K562 (cell line): ENCODE measurements at regions not wholly inside any gene's neighbourhood (a gene's known extent, or its start where the extent isn't known, plus 50 kb on each side); places are given as distances from the start of the nearest gene placed in this dataset.

Experiments
- BDP1 ChIP-seq: IDR thresholded peaks from 3 replicates; pipeline ENCODE4 v1.6.1; 2011; ENCODE audit not compliant: insufficient read length, insufficient read depth
- GABPA ChIP-seq: fragments of 200-800 bp; sonication (Bioruptor generic); conservative IDR thresholded peaks from 2 replicates; pipeline ENCODE4 v1.6.1; 2016; ENCODE audit warnings: low read depth, missing genetic modification characterization, missing compliant biosample characterization
- SIX5 ChIP-seq, 2 experiments: IDR thresholded peaks; 2 replicates each; pipeline ENCODE4 v1.6.1; 2011; ENCODE audit warnings: low read length in 2 of 2, borderline replicate concordance in 1 of 2, low read depth in 1 of 2, mild to moderate bottlenecking in 1 of 2, moderate library complexity in 1 of 2; ENCODE audit not compliant: insufficient read depth in 1 of 2
- TGIF2 ChIP-seq: sonication (generic); formaldehyde crosslinking; IDR thresholded peaks from 2 replicates; pipeline ENCODE4 v1.8.1; 2022; ENCODE audit warnings: mild to moderate bottlenecking, missing genetic modification reagents, moderate library complexity
- ZNF318 ChIP-seq, 2 experiments: fragments of 450-650 bp; IDR thresholded peaks; 2 replicates each; pipeline ENCODE4 v1.6.1; 2016; ENCODE audit warnings: mild to moderate bottlenecking in 2 of 2, borderline replicate concordance in 1 of 2, low read depth in 1 of 2, moderate library complexity in 1 of 2
- ZNF584 ChIP-seq: fragments of 200-800 bp; sonication (Bioruptor generic); IDR thresholded peaks from 2 replicates; pipeline ENCODE4 v1.6.1; 2016; ENCODE audit warnings: low read depth, mild to moderate bottlenecking, missing genetic modification characterization, missing compliant biosample characterization
- TF ChIP-seq, protein P1 (sequence below): sonication (generic); formaldehyde crosslinking; IDR thresholded peaks from 2 replicates; pipeline ENCODE4 v1.9.0; 2022; ENCODE audit warnings: mild to moderate bottlenecking, missing genetic modification reagents

GRCh38 chr14:51451561-51451960 lies 200.1 kb upstream of the FRMD6 start (continued):
- TF ChIP-seq ZNF318 (IDR thresholded peaks at IDR 0.05; ENCODE audit: borderline replicate concordance in 1 of 2, low read depth in 1 of 2) (no peak), BDP1 (no peak), SIX5 (IDR thresholded peaks at IDR 0.05; ENCODE audit: borderline replicate concordance in 1 of 2, insufficient read depth in 1 of 2, low read depth in 1 of 2, low read length in 2 of 2) (no peak), TGIF2 (CRISPR knock-in tag) (no peak), ZNF584 (CRISPR knock-in tag) (no peak), GABPA (tag) (no peak)
- TF ChIP-seq, protein P1, sequence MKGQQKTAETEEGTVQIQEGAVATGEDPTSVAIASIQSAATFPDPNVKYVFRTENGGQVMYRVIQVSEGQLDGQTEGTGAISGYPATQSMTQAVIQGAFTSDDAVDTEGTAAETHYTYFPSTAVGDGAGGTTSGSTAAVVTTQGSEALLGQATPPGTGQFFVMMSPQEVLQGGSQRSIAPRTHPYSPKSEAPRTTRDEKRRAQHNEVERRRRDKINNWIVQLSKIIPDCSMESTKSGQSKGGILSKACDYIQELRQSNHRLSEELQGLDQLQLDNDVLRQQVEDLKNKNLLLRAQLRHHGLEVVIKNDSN (CRISPR knock-in tag): no peak
